ENCODE measurements at regions not wholly inside any gene's neighbourhood (a gene's known extent, or its start where the extent isn't known, plus 50 kb on each side); places are given as distances from the start of the nearest gene placed in this dataset.
"Not testable (repeated sequence)": the region's sequence is repeated elsewhere in the genome, so short reads cannot be mapped to it uniquely, and the experiment has no call there.

DNA sequence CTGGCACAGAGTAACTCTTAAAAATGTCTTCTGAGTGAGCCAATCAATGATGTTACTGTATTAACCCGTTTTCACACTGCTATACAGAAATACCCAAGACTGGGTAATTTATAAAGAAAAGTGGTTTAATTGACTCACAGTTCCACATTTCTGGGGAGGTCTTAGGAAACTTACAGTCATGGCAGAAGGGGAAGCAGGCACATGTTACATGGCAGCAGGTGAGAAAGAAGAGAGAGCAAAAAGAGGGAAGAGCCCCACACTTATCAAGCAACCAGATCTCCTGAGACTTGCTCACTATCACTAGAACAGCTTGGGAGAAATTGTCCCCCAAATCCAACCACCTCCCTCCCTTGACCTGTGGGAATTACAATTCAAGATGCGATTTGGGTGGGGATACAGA lies 97.6 kb upstream of the MIR17HG start:
- no peak for DNase-seq (ENCODE audit: low spot score)
- WGBS = 70% methylated on average over 2 of the region's 2 CpGs
- intact Hi-C loops (cut with DNase I) = no loop called here

GRCh38 chr13:91251573-91251972 lies 95.9 kb upstream of the MIR17HG start:
- H3K27ac ChIP-seq; DNase-seq (ENCODE audit: low spot score); H3K27me3 ChIP-seq (replicated peaks; ENCODE audit: insufficient read depth); H3K4me1 ChIP-seq (replicated peaks); intact Hi-C loops (cut with DNase I); H3K9me3 ChIP-seq; H3K36me3 ChIP-seq; H3K4me3 ChIP-seq: not testable (repeated sequence)
- 93% methylated on average over 4 of the region's 4 CpGs for WGBS

More for the DNA sequence above, 97.6 kb upstream of the MIR17HG start:
- Histone ChIP-seq H3K27ac (no peak overlapping the region), H3K4me1 (replicated peaks) (no peaks in the 10 kb centered on the region), H3K9me3 (no peaks in the 10 kb centered on the region), H3K36me3 (no peaks in the 10 kb centered on the region), H3K4me3 (no peak overlapping the region), H3K27me3 (replicated peaks; ENCODE audit: insufficient read depth) (no peaks in the 10 kb centered on the region)
- TF ChIP-seq POLR2AphosphoS5 (IDR thresholded peaks at IDR 0.05) (no peak), CTCF (IDR thresholded peaks at IDR 0.05) (no peak), POLR2A (IDR thresholded peaks at IDR 0.05) (no peak)

DNA sequence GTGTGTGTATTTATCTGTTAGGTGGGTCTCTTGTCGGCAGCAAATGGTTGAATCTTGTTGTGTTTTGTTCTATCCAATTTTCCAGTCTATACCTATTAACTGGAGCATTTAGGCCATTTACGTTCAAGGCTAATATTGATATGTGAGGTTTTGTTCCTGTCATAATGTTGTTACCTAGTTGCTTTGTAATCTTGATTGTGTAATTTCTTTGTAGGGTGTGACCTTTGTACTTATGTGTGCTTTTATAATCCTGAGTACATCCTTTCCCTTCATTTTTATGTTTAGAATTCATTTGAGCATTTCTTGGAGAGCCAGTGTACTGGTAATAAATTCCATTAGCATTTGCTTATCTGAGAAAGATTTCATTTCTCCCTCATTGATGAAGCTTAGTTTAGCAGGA lies 83.0 kb upstream of the MIR17HG start:
- DNase-seq (ENCODE audit: low spot score) = no peak
- intact Hi-C loops (cut with DNase I) = no loop called here
- Histone ChIP-seq H3K36me3 (no peaks in the 10 kb centered on the region), H3K9me3 (no peaks in the 10 kb centered on the region), H3K27ac (no peak overlapping the region), H3K27me3 (replicated peaks; ENCODE audit: insufficient read depth) (no peaks in the 10 kb centered on the region), H3K4me3 (no peak overlapping the region), H3K4me1 (replicated peaks) (no peaks in the 10 kb centered on the region)
- WGBS = 92% methylated on average over 2 of the region's 2 CpGs
- TF ChIP-seq POLR2A (IDR thresholded peaks at IDR 0.05) = no peak
- no peak for TF ChIP-seq CTCF (IDR thresholded peaks at IDR 0.05)
- no peak for TF ChIP-seq POLR2AphosphoS5 (IDR thresholded peaks at IDR 0.05)

DNA sequence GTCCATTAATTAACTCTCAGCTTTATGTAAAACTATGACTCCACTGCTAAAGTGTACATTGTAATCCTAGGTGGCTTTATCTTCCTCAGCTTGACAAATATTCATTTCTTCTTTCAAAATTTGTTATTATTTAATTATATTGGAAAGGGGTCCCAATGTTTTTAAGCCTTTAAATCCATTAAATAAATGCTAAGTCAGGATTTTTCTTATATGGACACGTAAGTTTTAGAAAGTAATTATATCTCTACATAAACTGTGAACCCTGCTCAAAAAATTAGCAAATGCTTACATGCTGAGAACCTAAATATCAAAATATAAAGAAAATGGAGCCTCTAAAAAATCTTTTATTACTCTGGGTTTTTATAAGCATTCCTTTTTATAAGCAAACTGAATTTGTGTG lies 78.2 kb upstream of the MIR17HG start:
- no peak overlapping the region for H3K27ac ChIP-seq
- no peaks in the 10 kb centered on the region for H3K36me3 ChIP-seq
- no peak overlapping the region for H3K4me3 ChIP-seq
- no peaks in the 10 kb centered on the region for H3K9me3 ChIP-seq
- no peaks in the 10 kb centered on the region for H3K4me1 ChIP-seq (replicated peaks)
- intact Hi-C loops (cut with DNase I) = no loop called here
- TF ChIP-seq POLR2AphosphoS5 (IDR thresholded peaks at IDR 0.05) (no peak), CTCF (IDR thresholded peaks at IDR 0.05) (no peak), POLR2A (IDR thresholded peaks at IDR 0.05) (no peak)
- WGBS = 78% methylated on average over 1 of the region's 1 CpG
- no peak for DNase-seq (ENCODE audit: low spot score)
- no peaks in the 10 kb centered on the region for H3K27me3 ChIP-seq (replicated peaks; ENCODE audit: insufficient read depth)

- intact Hi-C loops (cut with DNase I) = no loop called here
Observed at GRCh38 chr13:91270031-91270430, 77.5 kb upstream of the MIR17HG start.

More at GRCh38 chr13:91270031-91270430, 77.5 kb upstream of the MIR17HG start:
- DNase-seq (ENCODE audit: low spot score) = no peak
- TF ChIP-seq CTCF (IDR thresholded peaks at IDR 0.05) (no peak), POLR2A (IDR thresholded peaks at IDR 0.05) (no peak), POLR2AphosphoS5 (IDR thresholded peaks at IDR 0.05) (no peak)
- Histone ChIP-seq H3K27ac (no peak overlapping the region), H3K9me3 (no peaks in the 10 kb centered on the region), H3K36me3 (no peaks in the 10 kb centered on the region), H3K4me1 (replicated peaks) (no peaks in the 10 kb centered on the region), H3K27me3 (replicated peaks; ENCODE audit: insufficient read depth) (no peaks in the 10 kb centered on the region), H3K4me3 (no peak overlapping the region)
- WGBS = 65% methylated on average over 3 of the region's 3 CpGs

All from prostate gland (tissue), 2 donors.